GM12874 (cell line): ENCODE measurements at regions not wholly inside any gene's neighbourhood (a gene's known extent, or its start where the extent isn't known, plus 50 kb on each side); places are given as distances from the start of the nearest gene placed in this dataset.

Source experiments
- CTCF ChIP-seq: IDR thresholded peaks from 2 replicates; pipeline ENCODE4 v1.5.1; 2011; ENCODE audit warnings: low read depth, mild to moderate bottlenecking, control low read depth, low read length, moderate library complexity; ENCODE audit not compliant: insufficient read depth

GRCh38 chr7:114789161-114789560 is 132.7 kb upstream of the MDFIC start:
- TF ChIP-seq CTCF: no peak

- TF ChIP-seq CTCF: no peak
Observed at GRCh38 chr7:114789871-114790311, 132.0 kb upstream of the MDFIC start.

DNA sequence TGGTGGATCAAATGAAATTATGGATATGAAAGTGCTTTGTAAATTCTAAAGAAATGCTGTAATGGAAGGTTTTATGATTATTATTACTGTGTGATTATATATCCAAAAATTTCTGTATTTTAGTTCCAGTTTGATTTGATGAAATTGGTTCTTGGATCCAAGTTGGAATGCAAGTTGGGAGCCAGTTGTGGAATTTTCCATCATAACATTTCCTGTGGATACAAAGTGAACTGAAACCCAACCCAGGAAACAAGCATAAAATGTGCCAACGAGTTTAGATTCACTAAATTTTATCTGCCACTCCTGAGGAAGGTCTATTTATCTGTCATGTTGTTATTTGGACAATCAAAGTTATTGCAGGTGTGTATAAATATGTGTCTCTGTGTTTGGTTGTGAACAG is 131.4 kb upstream of the MDFIC start:
- no peak for TF ChIP-seq CTCF

DNA sequence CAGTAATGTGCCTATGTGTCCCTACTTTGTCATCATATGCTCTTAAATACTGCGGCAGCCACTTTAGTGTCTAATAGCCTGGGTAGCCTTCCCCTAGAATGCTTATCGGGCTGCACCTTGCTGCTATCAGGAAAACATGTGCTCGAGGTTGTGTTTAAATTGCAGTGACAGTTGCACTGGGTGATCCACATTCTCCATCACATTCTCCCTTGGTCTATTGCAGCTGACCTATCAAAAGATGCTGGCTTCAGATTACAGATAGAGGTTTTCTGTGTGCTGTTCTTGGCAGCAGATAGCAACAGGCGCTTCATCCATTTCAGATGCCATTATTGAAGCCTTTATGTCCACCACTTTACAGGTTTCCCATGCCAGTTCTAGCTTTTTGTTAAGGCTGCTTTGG is 130.1 kb upstream of the MDFIC start:
- no peak for TF ChIP-seq CTCF

DNA sequence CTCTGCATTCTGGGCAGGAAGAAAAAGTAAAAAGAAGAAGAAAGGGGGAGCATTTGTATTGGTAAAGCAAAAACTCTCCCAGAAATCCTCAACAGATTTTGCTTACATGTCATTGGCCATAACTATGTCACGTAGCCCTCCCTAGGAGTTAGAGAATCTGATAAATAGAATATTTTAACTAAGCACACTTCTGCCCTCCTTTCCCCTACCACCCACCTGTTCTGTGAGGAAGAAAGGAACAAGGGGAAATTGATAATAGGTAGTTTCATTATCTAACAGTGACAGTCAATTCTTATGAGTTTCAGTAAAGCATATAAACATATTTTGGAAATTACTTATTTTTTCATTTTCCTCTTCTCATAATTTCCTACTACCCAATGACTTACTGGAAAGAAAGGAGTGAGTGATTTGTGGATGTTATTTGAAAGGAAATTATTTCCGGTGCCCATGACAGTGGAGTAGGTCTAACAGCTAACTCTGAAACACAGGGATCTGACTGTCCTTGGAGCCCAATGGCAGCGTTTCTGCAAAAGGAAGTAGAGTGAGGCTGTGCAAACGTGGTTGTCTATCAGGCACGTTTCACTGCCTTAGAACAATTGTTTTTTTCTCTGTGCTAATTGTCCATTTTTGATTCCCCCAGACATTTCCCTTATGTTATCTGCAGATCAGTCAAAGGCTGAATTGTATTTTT is 128.6 kb upstream of the MDFIC start:
- no peak for TF ChIP-seq CTCF

GRCh38 chr7:114795475-114795874 is 126.4 kb upstream of the MDFIC start:
- TF ChIP-seq CTCF: no peak

GRCh38 chr7:114799628-114800028 is 122.3 kb upstream of the MDFIC start:
- no peak for TF ChIP-seq CTCF

DNA sequence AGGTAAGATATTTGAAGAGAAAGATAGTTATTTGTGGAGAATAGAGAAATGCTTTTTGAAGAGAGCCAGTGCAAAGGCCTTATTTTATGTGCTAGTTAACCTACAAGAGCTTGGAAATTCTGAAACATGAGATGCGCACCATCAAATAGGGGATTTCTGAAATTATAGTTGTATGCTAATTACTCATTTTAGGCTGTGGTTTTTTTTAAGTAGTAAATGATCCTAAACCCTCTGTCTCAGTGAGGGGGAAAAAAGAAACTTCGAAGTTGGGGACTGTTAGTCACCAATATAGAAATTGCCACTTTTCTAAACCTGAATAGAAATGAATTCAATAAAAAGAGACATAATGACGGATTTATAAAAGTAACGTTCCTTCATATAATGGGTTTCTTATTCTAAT is 119.3 kb upstream of the MDFIC start:
- no peak for TF ChIP-seq CTCF
